GM19238 (cell line): ENCODE measurements at regions not wholly inside any gene's neighbourhood (a gene's known extent, or its start where the extent isn't known, plus 50 kb on each side); places are given as distances from the start of the nearest gene placed in this dataset.

Source experiments
- DNase-seq: peaks from one replicate; pipeline ENCODE4 v3.0.0; 2011; ENCODE audit warnings: low spot score; ENCODE audit not compliant: insufficient read length

GRCh38 chr18:39841482-39842365 lies 2113.3 kb upstream of the PIK3C3 start:
- DNase-seq: no peak

GRCh38 chr18:39840856-39841481 lies 2114.1 kb upstream of the PIK3C3 start:
- no peak for DNase-seq

GRCh38 chr18:39840406-39840805 lies 2114.6 kb upstream of the PIK3C3 start:
- no peak for DNase-seq

- DNase-seq: no peak
Measured at GRCh38 chr18:39839782-39840181, 2115.3 kb upstream of the PIK3C3 start.

- DNase-seq: no peak
Measured at GRCh38 chr18:39838831-39839230, 2116.2 kb upstream of the PIK3C3 start.

GRCh38 chr18:39835303-39836030 lies 2119.6 kb upstream of the PIK3C3 start:
- DNase-seq: no peak

- DNase-seq: no peak
Measured at GRCh38 chr18:39834636-39835035, 2120.4 kb upstream of the PIK3C3 start.

GRCh38 chr18:39825485-39826150 lies 2129.4 kb upstream of the PIK3C3 start:
- no peak for DNase-seq

- no peak for DNase-seq
Measured at GRCh38 chr18:39806525-39806924, 2148.5 kb upstream of the PIK3C3 start.

GRCh38 chr18:39805218-39805617 lies 2149.8 kb upstream of the PIK3C3 start:
- DNase-seq: no peak

GRCh38 chr18:39802648-39803229 lies 2152.3 kb upstream of the PIK3C3 start:
- DNase-seq: no peak

GRCh38 chr18:39801848-39802247 lies 2153.2 kb upstream of the PIK3C3 start:
- DNase-seq: no peak

GRCh38 chr18:39801010-39801409 lies 2154.0 kb upstream of the PIK3C3 start:
- DNase-seq: no peak

GRCh38 chr18:39799006-39799405 lies 2156.0 kb upstream of the PIK3C3 start:
- no peak for DNase-seq

- no peak for DNase-seq
Measured at GRCh38 chr18:39796393-39796792, 2158.6 kb upstream of the PIK3C3 start.

GRCh38 chr18:39795350-39795749 lies 2159.7 kb upstream of the PIK3C3 start:
- DNase-seq: no peak

GRCh38 chr18:39793609-39794008 lies 2161.4 kb upstream of the PIK3C3 start:
- DNase-seq: no peak

GRCh38 chr18:39788383-39788782 lies 2166.7 kb upstream of the PIK3C3 start:
- no peak for DNase-seq

GRCh38 chr18:39786477-39786876 lies 2168.6 kb upstream of the PIK3C3 start:
- DNase-seq: no peak

- DNase-seq: no peak
Measured at GRCh38 chr18:39784541-39784940, 2170.5 kb upstream of the PIK3C3 start.

- DNase-seq: no peak
Measured at GRCh38 chr18:39781565-39781964, 2173.5 kb upstream of the PIK3C3 start.
